B cell (primary cell): ENCODE measurements at regions not wholly inside any gene's neighbourhood (a gene's known extent, or its start where the extent isn't known, plus 50 kb on each side); places are given as distances from the start of the nearest gene placed in this dataset.

Source experiments
- ATAC-seq: fragments of 200-7000 bp; cut with Tn5 transposase; one replicate; pipeline ENCODE4 v1.10.0; 2021; ENCODE audit warnings: low read depth, mild to moderate bottlenecking, moderate number of reproducible peaks, moderate library complexity
- CTCF ChIA-PET: fragments of 350-600 bp; sonication (Branson Sonifier 250); formaldehyde crosslinking; loops from one replicate; lab custom pipeline; 2021; ENCODE audit warnings: antibody characterized with exemption, inconsistent platforms; lab: Charles Lee
- POLR2A ChIA-PET: fragments of 350-600 bp; sonication (Branson Sonifier 250); formaldehyde crosslinking; loops from one replicate; lab custom pipeline; 2021; ENCODE audit warnings: antibody characterized with exemption; lab: Charles Lee
- DNase-seq: peaks from one replicate; pipeline ENCODE4 v3.0.0; 2013
- H2AFZ ChIP-seq: 2 replicates; pipeline ENCODE4 v1.6.1; 2012; ENCODE audit warnings: mild to moderate bottlenecking, low read depth, low read length; ENCODE audit not compliant: insufficient read depth, poor library complexity, severe bottlenecking
- H3K27ac ChIP-seq, 2 donors: 1 replicate in 1 of 2; 2 replicates in 1 of 2; pipeline ENCODE4 v1.5.1; 2012 to 2013; ENCODE audit warnings: low read length in 2 of 2, mild to moderate bottlenecking in 2 of 2, moderate library complexity in 1 of 2
- H3K27me3 ChIP-seq, 4 experiments: fragments of 200-600 bp in 1 of 4; sonication (generic) in 1 of 4; replicated peaks in 1 of 4; 1 replicate in 2 of 4; 2 replicates in 2 of 4; pipeline versions ENCODE4 v1.6.1 to v1.7.0; 2013 to 2016; ENCODE audit warnings: low read length in 3 of 4, mild to moderate bottlenecking in 2 of 4, mixed read lengths in 1 of 4, moderate library complexity in 1 of 4; ENCODE audit not compliant: insufficient read depth in 4 of 4, control insufficient read depth in 3 of 4; ENCODE audit errors: control extremely low read depth in 1 of 4
- H3K36me3 ChIP-seq, 2 experiments: replicated peaks in 1 of 2; 1 replicate in 1 of 2; 2 replicates in 1 of 2; pipeline versions ENCODE4 v1.6.1 to v1.7.1; 2013; ENCODE audit warnings: low read length in 1 of 2; ENCODE audit not compliant: insufficient read depth in 2 of 2, control insufficient read depth in 1 of 2; ENCODE audit errors: control extremely low read depth in 1 of 2, extremely low read depth in 1 of 2
- H3K4me1 ChIP-seq, 2 donors: fragments of 200-600 bp in 1 of 2; sonication (generic) in 1 of 2; 1 replicate in 1 of 2; 2 replicates in 1 of 2; pipeline versions ENCODE4 v1.5.1 to v1.6.1; 2013 to 2017; ENCODE audit warnings: low read length in 2 of 2; ENCODE audit not compliant: control insufficient read depth in 2 of 2, insufficient read depth in 2 of 2
- H3K4me2 ChIP-seq: replicated peaks from 2 replicates; pipeline ENCODE3; 2012; ENCODE audit warnings: mild to moderate bottlenecking, low read depth, low read length; ENCODE audit not compliant: poor library complexity, severe bottlenecking
- H3K4me3 ChIP-seq, 5 experiments: fragments of 200-600 bp in 1 of 5; sonication (generic) in 1 of 5; 1 replicate in 3 of 5; 2 replicates in 2 of 5; pipeline versions ENCODE4 v1.5.1 to v1.7.0; 2011 to 2016; ENCODE audit warnings: low read length in 4 of 5, mild to moderate bottlenecking in 4 of 5, low read depth in 2 of 5, control low read depth in 1 of 5, moderate library complexity in 1 of 5; ENCODE audit not compliant: insufficient read depth in 1 of 5; ENCODE audit errors: control extremely low read depth in 1 of 5, extremely low read depth in 1 of 5
- H3K79me2 ChIP-seq: fragments of 200-600 bp; sonication (generic); one replicate; pipeline ENCODE4 v1.6.0; 2016; ENCODE audit warnings: low read length; ENCODE audit not compliant: control insufficient read depth, insufficient read depth
- H3K9ac ChIP-seq: fragments of 200-600 bp; sonication (generic); 2 replicates; pipeline ENCODE4 v1.6.1; 2017; ENCODE audit warnings: mild to moderate bottlenecking, low read length, moderate library complexity
- H3K9me3 ChIP-seq, 3 donors: one replicate each; pipeline versions ENCODE4 v1.6.1 to v1.7.1; 2013; ENCODE audit warnings: low read length in 2 of 3; ENCODE audit not compliant: control insufficient read depth in 2 of 3, insufficient read depth in 1 of 3; ENCODE audit errors: control extremely low read depth in 1 of 3
- H4K20me1 ChIP-seq: 2 replicates; pipeline ENCODE4 v1.6.0; 2012; ENCODE audit warnings: mild to moderate bottlenecking, low read length; ENCODE audit not compliant: insufficient read depth, control insufficient read depth, poor library complexity, severe bottlenecking
- H3K27ac Mint-ChIP-seq: one replicate; pipeline ENCODE4 v1.8.0; 2021; ENCODE audit warnings: mixed read lengths
- H3K27me3 Mint-ChIP-seq: one replicate; pipeline ENCODE4 v1.8.0; 2021; ENCODE audit warnings: mixed read lengths
- H3K4me1 Mint-ChIP-seq: one replicate; pipeline ENCODE4 v1.8.0; 2021; ENCODE audit warnings: mixed read lengths
- H3K4me3 Mint-ChIP-seq: one replicate; pipeline ENCODE4 v1.8.0; 2021; ENCODE audit warnings: mixed read lengths
- H3K9me3 Mint-ChIP-seq: one replicate; pipeline ENCODE4 v1.8.0; 2022; ENCODE audit warnings: mixed read lengths; ENCODE audit not compliant: insufficient read depth
- EZH2 ChIP-seq: IDR thresholded peaks from 2 replicates; pipeline ENCODE4 v1.6.1; 2012; ENCODE audit warnings: borderline replicate concordance, low read depth, mild to moderate bottlenecking, moderate library complexity, low read length; ENCODE audit not compliant: insufficient read depth, poor library complexity, severe bottlenecking
- WGBS: methylation state at CpG from one replicate; pipeline ENCODE4 v1.1.5; 2013; ENCODE audit warnings: missing lambda C conversion rate; ENCODE audit not compliant: insufficient coverage; 5-methylcytosine and 5-hydroxymethylcytosine counted together
- intact Hi-C: fragments of 100-400 bp; cut with micrococcal nuclease; formaldehyde crosslinking; loops from one replicate; pipeline ENCODE4 v1.10.0; 2022
- TF ChIP-seq, protein P1 (sequence below): fragments of 200-600 bp; IDR thresholded peaks from one replicate; pipeline ENCODE4 v1.8.0; 2022; ENCODE audit warnings: antibody characterized with exemption, mild to moderate bottlenecking

DNA sequence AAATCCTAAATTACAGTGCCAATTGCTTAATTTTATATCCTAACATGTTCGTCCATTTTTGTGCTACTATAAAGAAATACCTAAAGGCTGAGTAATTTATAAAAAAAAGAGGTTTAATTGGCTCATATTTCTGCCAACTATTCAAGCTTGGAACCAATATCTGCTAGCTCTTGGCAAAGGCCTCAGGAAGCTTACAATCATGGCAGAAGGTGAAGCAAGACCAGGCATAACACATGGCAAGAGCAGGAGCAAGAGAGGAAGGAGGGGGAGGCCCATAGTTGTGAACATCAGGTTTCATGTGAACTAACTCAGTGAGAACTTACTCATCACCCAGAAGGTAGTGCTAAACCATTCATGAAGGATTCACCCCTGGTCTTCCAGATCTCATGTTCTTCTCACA lies 494.3 kb downstream of the CCER1 start:
- Histone ChIP-seq H3K9me3 (no peaks in the 10 kb centered on the region), H3K9ac (no peak overlapping the region), H3K27me3 (no peaks in the 10 kb centered on the region), H3K36me3 (no peaks in the 10 kb centered on the region), H3K27ac (no peak overlapping the region), H3K4me1 (no peaks in the 10 kb centered on the region), H3K4me2 (no peak overlapping the region), H3K79me2 (no peaks in the 10 kb centered on the region), H3K4me3 (no peak overlapping the region), H2AFZ (no peak overlapping the region), H4K20me1 (no peaks in the 10 kb centered on the region)
- Mint-ChIP-seq H3K4me1 (no peaks in the 10 kb centered on the region), H3K27ac (no peak overlapping the region), H3K4me3 (no peak overlapping the region), H3K9me3 (no peaks in the 10 kb centered on the region), H3K27me3 (no peaks in the 10 kb centered on the region)
- intact Hi-C loops: no loop called here
- TF ChIP-seq EZH2: no peak
- TF ChIP-seq, protein P1, sequence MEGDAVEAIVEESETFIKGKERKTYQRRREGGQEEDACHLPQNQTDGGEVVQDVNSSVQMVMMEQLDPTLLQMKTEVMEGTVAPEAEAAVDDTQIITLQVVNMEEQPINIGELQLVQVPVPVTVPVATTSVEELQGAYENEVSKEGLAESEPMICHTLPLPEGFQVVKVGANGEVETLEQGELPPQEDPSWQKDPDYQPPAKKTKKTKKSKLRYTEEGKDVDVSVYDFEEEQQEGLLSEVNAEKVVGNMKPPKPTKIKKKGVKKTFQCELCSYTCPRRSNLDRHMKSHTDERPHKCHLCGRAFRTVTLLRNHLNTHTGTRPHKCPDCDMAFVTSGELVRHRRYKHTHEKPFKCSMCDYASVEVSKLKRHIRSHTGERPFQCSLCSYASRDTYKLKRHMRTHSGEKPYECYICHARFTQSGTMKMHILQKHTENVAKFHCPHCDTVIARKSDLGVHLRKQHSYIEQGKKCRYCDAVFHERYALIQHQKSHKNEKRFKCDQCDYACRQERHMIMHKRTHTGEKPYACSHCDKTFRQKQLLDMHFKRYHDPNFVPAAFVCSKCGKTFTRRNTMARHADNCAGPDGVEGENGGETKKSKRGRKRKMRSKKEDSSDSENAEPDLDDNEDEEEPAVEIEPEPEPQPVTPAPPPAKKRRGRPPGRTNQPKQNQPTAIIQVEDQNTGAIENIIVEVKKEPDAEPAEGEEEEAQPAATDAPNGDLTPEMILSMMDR: no peak
- no peak for ATAC-seq
- no CpG with 5 or more reads among the region's 1 CpG for WGBS
- POLR2A ChIA-PET: no interaction called here
- CTCF ChIA-PET: no interaction called here
- no peak for DNase-seq

DNA sequence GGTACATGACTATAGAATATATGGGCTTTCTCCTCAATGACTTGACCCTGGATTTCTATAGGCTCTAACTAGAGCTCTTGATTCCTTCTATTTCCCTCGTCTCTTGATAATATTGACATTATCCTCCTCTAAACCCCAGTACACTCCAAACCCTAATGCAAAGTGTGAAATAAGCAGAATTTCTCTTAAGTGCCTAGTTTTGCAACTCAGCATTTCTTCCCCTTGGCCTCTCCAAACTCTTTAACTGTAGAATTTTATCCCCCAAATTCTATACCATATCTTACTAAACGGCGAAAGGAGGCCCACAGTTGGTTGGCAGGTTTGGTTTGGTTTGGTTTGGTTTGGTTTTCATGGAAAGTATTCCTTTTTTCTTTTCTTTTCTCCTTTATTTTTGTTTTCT lies 498.7 kb downstream of the CCER1 start:
- ChIA-PET POLR2A (no interaction called here), CTCF (no interaction called here)
- Histone ChIP-seq H3K4me1 (no peaks in the 10 kb centered on the region), H3K79me2 (no peaks in the 10 kb centered on the region), H3K4me2 (no peak overlapping the region), H3K9me3 (no peaks in the 10 kb centered on the region), H3K36me3 (no peaks in the 10 kb centered on the region), H3K9ac (no peak overlapping the region), H3K27me3 (no peaks in the 10 kb centered on the region), H3K4me3 (no peak overlapping the region), H3K27ac (no peak overlapping the region), H4K20me1 (no peaks in the 10 kb centered on the region), H2AFZ (no peak overlapping the region)
- H3K27me3 Mint-ChIP-seq: no peaks in the 10 kb centered on the region
- no peak overlapping the region for H3K4me3 Mint-ChIP-seq
- DNase-seq: no peak
- H3K4me1 Mint-ChIP-seq: no peaks in the 10 kb centered on the region
- no peak for ATAC-seq
- intact Hi-C loops: no loop called here
- no peak overlapping the region for H3K27ac Mint-ChIP-seq
- no peak for TF ChIP-seq EZH2
- TF ChIP-seq, protein P1: no peak
- no peaks in the 10 kb centered on the region for H3K9me3 Mint-ChIP-seq
- WGBS: no CpG with 5 or more reads among the region's 3 CpGs
